Stomach (tissue), 8 donors: ENCODE measurements at regions not wholly inside any gene's neighbourhood (a gene's known extent, or its start where the extent isn't known, plus 50 kb on each side); places are given as distances from the start of the nearest gene placed in this dataset.
"Not testable (repeated sequence)": the region's sequence is repeated elsewhere in the genome, so short reads cannot be mapped to it uniquely, and the experiment has no call there.

Experiments used
- DNase-seq, 2 donors: peaks; one replicate each; pipeline versions ENCODE4 v3.0.0 to v3.0.0-alpha.2; 2013 to 2019
- H3K27ac ChIP-seq, 5 donors: fragments of 200-600 bp in 4 of 5; sonication (generic) in 4 of 5; one replicate each; pipeline ENCODE4 v1.5.1; 2013 to 2019; ENCODE audit warnings: mild to moderate bottlenecking in 1 of 5, moderate library complexity in 1 of 5
- H3K27me3 ChIP-seq, 3 donors: fragments of 200-600 bp; sonication (generic); one replicate each; pipeline ENCODE4 v1.5.1; 2017 to 2019; ENCODE audit warnings: mixed run types in 1 of 3
- H3K36me3 ChIP-seq, 4 donors: fragments of 200-600 bp; sonication (generic); 1 replicate in 3 of 4; 2 replicates in 1 of 4; pipeline ENCODE4 v1.5.1; 2016 to 2019
- H3K4me1 ChIP-seq, 4 donors: fragments of 200-600 bp; sonication (generic); one replicate each; pipeline ENCODE4 v1.5.1; 2016 to 2019
- H3K4me3 ChIP-seq, 4 donors: fragments of 200-600 bp; sonication (generic) in 3 of 4; one replicate each; pipeline ENCODE4 v1.5.1; 2016 to 2019; ENCODE audit warnings: mild to moderate bottlenecking in 1 of 4
- H3K9me3 ChIP-seq, 4 donors: fragments of 200-600 bp; sonication (generic); one replicate each; pipeline ENCODE4 v1.5.1; 2016 to 2019
- CTCF ChIP-seq, 7 experiments: fragments of 450-650 bp in 4 of 7; fragments of 200-600 bp in 3 of 7; sonication (generic) in 3 of 7; IDR thresholded peaks; one replicate each; pipeline ENCODE4 v1.5.1; 2016 to 2019; ENCODE audit warnings: antibody characterized with exemption in 7 of 7, control low read depth in 2 of 7, mild to moderate bottlenecking in 1 of 7
- EP300 ChIP-seq: sonication (generic); formaldehyde crosslinking; IDR thresholded peaks from one replicate; pipeline ENCODE4 v1.6.1; 2017; ENCODE audit warnings: antibody characterized with exemption
- POLR2A ChIP-seq, 4 donors: fragments of 450-650 bp; IDR thresholded peaks; one replicate each; pipeline ENCODE4 v1.6.1; 2016; ENCODE audit warnings: antibody characterized with exemption in 4 of 4, control low read depth in 2 of 4, mild to moderate bottlenecking in 1 of 4, moderate library complexity in 1 of 4
- POLR2AphosphoS5 ChIP-seq, 3 donors: sonication (generic); formaldehyde crosslinking; IDR thresholded peaks; one replicate each; pipeline ENCODE4 v1.6.1; 2016; ENCODE audit warnings: antibody characterized with exemption in 3 of 3
- WGBS, 5 donors: extraction: QIAGEN DNeasy Blood & Tissue Kit in 3 of 5; methylation state at CpG; one replicate each; pipeline versions ENCODE4 v1.1.5 to v1.1.7; 2013 to 2018; 5-methylcytosine and 5-hydroxymethylcytosine counted together
- intact Hi-C: fragments of 100-400 bp; cut with DNase I; formaldehyde crosslinking; loops from one replicate; pipeline ENCODE4 v1.15.1; 2023; ENCODE audit warnings: low total_unique reads
- donor health status: healthy with polysubstance abuse.
- donor health status: Bipolar disorder and iron deficiency.
- donor health status: healthy.

GRCh38 chr4:179709961-179710624, 2267.9 kb upstream of the AGA start:
- Histone ChIP-seq H3K36me3 (no peaks in the 10 kb centered on the region), H3K9me3 (peaks cover 0 to 10% (median 0%) of the 10 kb centered on the region in 4 donors), H3K4me1 (no peaks in the 10 kb centered on the region), H3K4me3 (no peak overlapping the region), H3K27ac (no peak overlapping the region), H3K27me3 (no peaks in the 10 kb centered on the region)
- intact Hi-C loops, result no loop called here
- 39 to 53% (median 48%) methylated on average over 4 of the region's 4 CpGs for WGBS, 5 donors
- TF ChIP-seq EP300 (no peak), CTCF (IDR thresholded peaks at IDR 0.05) (no peak), POLR2AphosphoS5 (IDR thresholded peaks at IDR 0.05) (no peak), POLR2A (IDR thresholded peaks at IDR 0.05) (no peak)
- DNase-seq, result no peak

DNA sequence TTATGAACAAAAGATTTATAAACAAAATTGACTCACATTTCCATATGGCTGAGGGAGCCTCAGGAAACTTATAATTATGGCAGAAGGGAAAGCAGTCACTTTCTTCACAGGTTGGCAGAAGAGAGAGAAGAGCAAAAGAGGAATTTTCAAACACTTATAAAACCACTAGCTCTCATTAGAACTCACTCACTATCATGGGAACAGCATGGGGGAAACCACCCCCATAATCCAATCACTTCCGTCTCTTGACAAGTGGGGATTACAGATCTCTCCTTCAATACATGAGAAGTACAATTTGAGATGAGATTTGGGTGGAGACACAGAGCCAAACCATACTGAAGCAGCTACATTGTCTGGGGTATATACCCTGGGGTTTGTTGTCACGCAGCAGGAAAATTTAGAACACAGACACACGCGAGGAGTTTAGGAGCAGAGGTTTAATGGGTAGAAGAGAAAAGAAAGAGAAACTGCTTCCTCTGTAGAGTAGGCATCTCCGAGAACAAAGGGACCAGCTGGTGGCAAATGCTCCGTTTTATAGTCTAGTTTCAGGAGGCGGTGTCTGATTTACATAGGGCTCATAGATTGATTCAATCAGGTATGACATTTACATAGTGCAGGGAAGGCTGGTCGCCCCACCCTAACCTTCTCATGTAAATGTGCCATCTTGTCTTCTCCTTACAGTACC, 2277.7 kb upstream of the AGA start:
- Histone ChIP-seq H3K4me1 (no peaks in the 10 kb centered on the region), H3K4me3 (no peak overlapping the region), H3K9me3 (peaks cover 0 to 11% (median 0%) of the 10 kb centered on the region in 4 donors), H3K36me3 (no peaks in the 10 kb centered on the region), H3K27ac (no peak overlapping the region), H3K27me3 (no peaks in the 10 kb centered on the region)
- no peak for DNase-seq
- intact Hi-C loops, result no loop called here
- no peak for TF ChIP-seq EP300
- 88 to 93% (median 91%) methylated on average over 8 of the region's 8 CpGs for WGBS, 5 donors

DNA sequence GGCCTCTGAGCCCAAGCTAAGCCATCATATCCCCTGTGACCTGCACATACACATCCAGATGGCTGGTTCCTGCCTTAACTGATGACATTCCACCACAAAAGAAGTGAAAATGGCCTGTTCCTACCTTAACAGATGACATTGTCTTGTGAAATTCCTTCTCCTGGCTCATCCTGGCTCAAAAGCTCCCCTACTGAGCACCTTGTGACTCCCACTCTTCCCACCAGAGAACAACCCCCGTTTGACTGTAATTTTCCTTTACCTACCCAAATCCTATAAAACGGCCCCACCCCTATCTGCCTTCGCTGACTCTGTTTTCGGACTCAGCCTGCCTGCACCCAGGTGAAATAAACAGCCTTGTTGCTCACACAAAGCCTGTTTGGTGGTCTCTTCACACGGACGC, 2284.3 kb upstream of the AGA start:
- intact Hi-C loops, H3K4me3 ChIP-seq, H3K27me3 ChIP-seq, H3K9me3 ChIP-seq, H3K27ac ChIP-seq, H3K36me3 ChIP-seq, H3K4me1 ChIP-seq, DNase-seq: not testable (repeated sequence)
- 71 to 84% (median 78%) methylated on average over 6 of the region's 6 CpGs for WGBS, 5 donors

- Histone ChIP-seq H3K27ac (no peak overlapping the region), H3K4me1 (no peaks in the 10 kb centered on the region), H3K27me3 (no peaks in the 10 kb centered on the region), H3K9me3 (peaks cover 0 to 8% (median 0%) of the 10 kb centered on the region in 4 donors), H3K4me3 (no peak overlapping the region), H3K36me3 (no peaks in the 10 kb centered on the region)
- DNase-seq, result no peak
- no peak for TF ChIP-seq POLR2AphosphoS5 (IDR thresholded peaks at IDR 0.05)
- TF ChIP-seq CTCF (IDR thresholded peaks at IDR 0.05), result no peak
- no peak for TF ChIP-seq EP300
- TF ChIP-seq POLR2A (IDR thresholded peaks at IDR 0.05), result no peak
- intact Hi-C loops, result no loop called here
- 58 to 81% (median 63%) methylated on average over 4 of the region's 4 CpGs for WGBS, 5 donors
These were observed 2286.1 kb upstream of the AGA start for GRCh38 chr4:179728305-179728704.

DNA sequence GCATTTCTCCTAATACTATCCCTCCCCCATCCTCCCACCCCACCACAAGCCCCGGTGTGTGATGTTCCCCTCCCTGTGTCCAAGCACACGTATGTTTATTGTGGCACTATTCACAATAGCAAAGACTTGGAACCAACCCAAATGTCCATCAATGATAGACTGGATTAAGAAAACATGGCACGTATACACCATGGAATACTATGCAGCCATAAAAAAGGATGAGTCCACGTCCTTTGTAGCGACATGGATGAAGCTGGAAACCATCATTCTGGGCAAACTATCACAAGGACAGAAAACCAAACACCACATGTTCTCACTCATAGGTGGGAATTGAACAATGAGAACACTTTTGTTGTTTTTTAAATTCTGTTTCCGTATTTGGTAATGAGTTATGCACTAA, 2294.6 kb upstream of the AGA start:
- 86 to 95% (median 92%) methylated on average over 6 of the region's 6 CpGs for WGBS, 5 donors
- H3K27ac ChIP-seq, DNase-seq, intact Hi-C loops, H3K4me3 ChIP-seq, H3K4me1 ChIP-seq, H3K36me3 ChIP-seq, H3K9me3 ChIP-seq, H3K27me3 ChIP-seq: not testable (repeated sequence)

DNA sequence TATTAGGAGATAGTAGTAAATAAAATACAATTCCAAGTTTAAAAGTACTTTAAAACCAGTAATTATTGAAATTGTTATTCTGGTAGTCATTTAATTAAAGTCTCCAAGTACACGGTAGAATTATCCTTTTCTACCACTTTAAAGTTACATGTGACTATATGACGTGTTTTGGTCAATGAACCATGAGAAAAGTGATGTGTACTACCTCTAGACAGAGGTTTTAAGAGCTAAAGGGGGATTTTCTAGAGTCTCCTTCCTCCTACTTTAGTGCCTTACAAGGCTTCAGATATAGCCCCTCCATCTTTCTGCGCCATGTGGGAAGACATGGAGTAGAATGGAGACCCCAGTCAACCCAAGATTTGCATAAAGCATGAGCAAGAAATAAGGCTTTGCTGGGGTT, 2296.6 kb upstream of the AGA start:
- H3K9me3 ChIP-seq, result peaks cover 0 to 9% (median 3%) of the 10 kb centered on the region in 4 donors
- DNase-seq, result no peak
- no peaks in the 10 kb centered on the region for H3K36me3 ChIP-seq
- no peak overlapping the region for H3K27ac ChIP-seq
- TF ChIP-seq EP300 (no peak), POLR2AphosphoS5 (IDR thresholded peaks at IDR 0.05) (no peak)
- intact Hi-C loops, result no loop called here
- H3K27me3 ChIP-seq, result no peaks in the 10 kb centered on the region
- H3K4me3 ChIP-seq, result no peak overlapping the region
- no peaks in the 10 kb centered on the region for H3K4me1 ChIP-seq
- WGBS, 5 donors, result 58 to 73% (median 61%) methylated on average over 3 of the region's 3 CpGs
